G401.6 (cell line): ENCODE measurements at regions not wholly inside any gene's neighbourhood (a gene's known extent, or its start where the extent isn't known, plus 50 kb on each side); places are given as distances from the start of the nearest gene placed in this dataset.

Experiments used
- FAIRE-seq: peaks from 2 replicates; lab custom pipeline; 2012; peaks lifted over from hg19 to GRCh38; lab: Jason Lieb, UNC

GRCh38 chr5:89451263-89451662 lies 568.3 kb upstream of the MEF2C start:
- no peak for FAIRE-seq

GRCh38 chr5:89450149-89450538 lies 567.2 kb upstream of the MEF2C start:
- no peak for FAIRE-seq

- no peak for FAIRE-seq
These were observed 566.6 kb upstream of the MEF2C start for GRCh38 chr5:89449392-89450148.

GRCh38 chr5:89447027-89447426 lies 564.0 kb upstream of the MEF2C start:
- FAIRE-seq: no peak

- no peak for FAIRE-seq
These were observed 562.2 kb upstream of the MEF2C start for GRCh38 chr5:89445106-89445745.

- FAIRE-seq: no peak
These were observed 561.1 kb upstream of the MEF2C start for GRCh38 chr5:89444088-89444487.

GRCh38 chr5:89443508-89443907 lies 560.5 kb upstream of the MEF2C start:
- FAIRE-seq: no peak

GRCh38 chr5:89441965-89442364 lies 559.0 kb upstream of the MEF2C start:
- no peak for FAIRE-seq

- no peak for FAIRE-seq
These were observed 557.7 kb upstream of the MEF2C start for GRCh38 chr5:89440670-89441069.

- no peak for FAIRE-seq
These were observed 554.8 kb upstream of the MEF2C start for GRCh38 chr5:89437450-89438435.

- no peak for FAIRE-seq
These were observed 553.5 kb upstream of the MEF2C start for GRCh38 chr5:89436464-89436863.

- FAIRE-seq: no peak
These were observed 552.4 kb upstream of the MEF2C start for GRCh38 chr5:89435347-89435746.

- no peak for FAIRE-seq
These were observed 545.6 kb upstream of the MEF2C start for GRCh38 chr5:89428624-89429023.

GRCh38 chr5:89425062-89425461 lies 542.1 kb upstream of the MEF2C start:
- FAIRE-seq: no peak

- FAIRE-seq: no peak
These were observed 538.1 kb upstream of the MEF2C start for GRCh38 chr5:89421035-89421434.

- FAIRE-seq: no peak
These were observed 535.6 kb upstream of the MEF2C start for GRCh38 chr5:89418407-89419085.

GRCh38 chr5:89417990-89418389 lies 535.0 kb upstream of the MEF2C start:
- FAIRE-seq: no peak

- no peak for FAIRE-seq
These were observed 534.5 kb upstream of the MEF2C start for GRCh38 chr5:89417515-89417914.

- no peak for FAIRE-seq
These were observed 528.9 kb upstream of the MEF2C start for GRCh38 chr5:89411891-89412290.

- no peak for FAIRE-seq
These were observed 524.1 kb upstream of the MEF2C start for GRCh38 chr5:89407054-89407453.

- no peak for FAIRE-seq
These were observed 518.7 kb upstream of the MEF2C start for GRCh38 chr5:89401659-89402058.

GRCh38 chr5:89401012-89401411 lies 518.0 kb upstream of the MEF2C start:
- no peak for FAIRE-seq
